GM20431 (cell line): ENCODE measurements at regions not wholly inside any gene's neighbourhood (a gene's known extent, or its start where the extent isn't known, plus 50 kb on each side); places are given as distances from the start of the nearest gene placed in this dataset.

ENCODE experiments used
- in situ Hi-C: fragments of 300-500 bp; cut with MseI, MboI; formaldehyde crosslinking; loops from one replicate; pipeline ENCODE4 v1.15.0; 2020; ENCODE audit warnings: low sequenced_read_pairs; ENCODE audit not compliant: unreplicated experiment

GRCh38 chr3:168909260-168909659 lies 754.3 kb downstream of the MECOM start:
- in situ Hi-C loops = no loop called here

- in situ Hi-C loops = no loop called here
Measured at GRCh38 chr3:168895419-168895818, 768.1 kb downstream of the MECOM start.

GRCh38 chr3:168894214-168894613 lies 769.3 kb downstream of the MECOM start:
- in situ Hi-C loops = no loop called here

- in situ Hi-C loops = no loop called here
Measured at GRCh38 chr3:168889666-168890065, 773.8 kb downstream of the MECOM start.

GRCh38 chr3:168888781-168889180 lies 774.7 kb downstream of the MECOM start:
- in situ Hi-C loops = no loop called here

GRCh38 chr3:168885028-168885427 lies 778.5 kb downstream of the MECOM start:
- in situ Hi-C loops = no loop called here

- in situ Hi-C loops = no loop called here
Measured at GRCh38 chr3:168884353-168884903, 779.1 kb downstream of the MECOM start.

GRCh38 chr3:168883145-168883544 lies 780.4 kb downstream of the MECOM start:
- in situ Hi-C loops = no loop called here

- in situ Hi-C loops = no loop called here
Measured at GRCh38 chr3:168881804-168882203, 781.7 kb downstream of the MECOM start.

- in situ Hi-C loops = no loop called here
Measured at GRCh38 chr3:168878655-168879054, 782.9 kb upstream of the GOLIM4 start.

GRCh38 chr3:168877899-168878298 lies 782.2 kb upstream of the GOLIM4 start:
- in situ Hi-C loops = no loop called here

GRCh38 chr3:168876346-168877035 lies 780.8 kb upstream of the GOLIM4 start:
- in situ Hi-C loops = no loop called here

- in situ Hi-C loops = no loop called here
Measured at GRCh38 chr3:168872826-168873225, 777.1 kb upstream of the GOLIM4 start.

- in situ Hi-C loops = no loop called here
Measured at GRCh38 chr3:168870892-168871291, 775.2 kb upstream of the GOLIM4 start.

GRCh38 chr3:168865022-168865551 lies 769.4 kb upstream of the GOLIM4 start:
- in situ Hi-C loops = no loop called here

- in situ Hi-C loops = no loop called here
Measured at GRCh38 chr3:168864107-168865021, 768.6 kb upstream of the GOLIM4 start.

GRCh38 chr3:168863561-168863960 lies 767.8 kb upstream of the GOLIM4 start:
- in situ Hi-C loops = no loop called here

GRCh38 chr3:168862466-168862865 lies 766.7 kb upstream of the GOLIM4 start:
- in situ Hi-C loops = no loop called here

- in situ Hi-C loops = no loop called here
Measured at GRCh38 chr3:168860592-168860991, 764.9 kb upstream of the GOLIM4 start.

GRCh38 chr3:168860028-168860427 lies 764.3 kb upstream of the GOLIM4 start:
- in situ Hi-C loops = no loop called here

- in situ Hi-C loops = no loop called here
Measured at GRCh38 chr3:168859574-168859973, 763.9 kb upstream of the GOLIM4 start.
